GM18507 (cell line): ENCODE measurements at regions not wholly inside any gene's neighbourhood (a gene's known extent, or its start where the extent isn't known, plus 50 kb on each side); places are given as distances from the start of the nearest gene placed in this dataset.

Experiments
- DNase-seq: peaks from one replicate; pipeline ENCODE4 v3.0.0; 2011; ENCODE audit warnings: low read depth; ENCODE audit not compliant: insufficient read length; ENCODE audit errors: extremely low spot score
- FAIRE-seq: peaks from 2 replicates; lab custom pipeline; 2011; peaks lifted over from hg19 to GRCh38; lab: Jason Lieb, UNC

- FAIRE-seq (no peak), DNase-seq (no peak)
These were observed 164.4 kb downstream of the MDFIC start for GRCh38 chr7:115086146-115086841.

- no peak for FAIRE-seq
- DNase-seq = no peak
These were observed 163.5 kb downstream of the MDFIC start for GRCh38 chr7:115085421-115085820.

- DNase-seq = no peak
- FAIRE-seq = no peak
These were observed 162.0 kb downstream of the MDFIC start for GRCh38 chr7:115083935-115084334.

- FAIRE-seq (no peak), DNase-seq (no peak)
These were observed 159.9 kb downstream of the MDFIC start for GRCh38 chr7:115081772-115082171.

- no peak for FAIRE-seq
These were observed 157.0 kb downstream of the MDFIC start for GRCh38 chr7:115078851-115079250.

GRCh38 chr7:115078386-115078785, 156.5 kb downstream of the MDFIC start:
- FAIRE-seq = no peak

More at GRCh38 chr7:115078851-115079250, 157.0 kb downstream of the MDFIC start:
- DNase-seq = no peak

GRCh38 chr7:115070311-115070710, 148.4 kb downstream of the MDFIC start:
- no peak for FAIRE-seq
- no peak for DNase-seq

More at GRCh38 chr7:115078386-115078785, 156.5 kb downstream of the MDFIC start:
- DNase-seq = no peak
